ENCODE measurements at regions not wholly inside any gene's neighbourhood (a gene's known extent, or its start where the extent isn't known, plus 50 kb on each side); places are given as distances from the start of the nearest gene placed in this dataset.

DNA sequence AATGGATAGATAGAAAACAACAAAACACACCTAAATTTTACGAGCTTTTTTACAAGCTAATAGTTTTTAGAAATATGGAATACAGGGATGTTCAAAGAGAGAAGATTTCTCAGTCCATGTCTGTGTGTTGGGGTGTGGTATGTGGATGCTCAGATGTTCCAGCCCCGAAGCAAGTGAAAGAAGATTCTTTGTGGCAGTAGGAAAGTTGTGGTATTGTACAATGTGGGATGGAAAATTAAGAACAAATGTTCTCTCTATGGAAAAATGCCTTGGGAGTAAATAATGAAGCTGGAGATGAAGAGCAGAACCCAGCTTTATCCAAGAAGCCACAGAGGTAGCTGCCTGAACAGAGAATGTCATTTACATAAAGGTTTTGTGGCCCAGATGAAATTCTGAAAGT, 150.3 kb upstream of the PRKD1 start:
- DNase-seq, result no peak

DNA sequence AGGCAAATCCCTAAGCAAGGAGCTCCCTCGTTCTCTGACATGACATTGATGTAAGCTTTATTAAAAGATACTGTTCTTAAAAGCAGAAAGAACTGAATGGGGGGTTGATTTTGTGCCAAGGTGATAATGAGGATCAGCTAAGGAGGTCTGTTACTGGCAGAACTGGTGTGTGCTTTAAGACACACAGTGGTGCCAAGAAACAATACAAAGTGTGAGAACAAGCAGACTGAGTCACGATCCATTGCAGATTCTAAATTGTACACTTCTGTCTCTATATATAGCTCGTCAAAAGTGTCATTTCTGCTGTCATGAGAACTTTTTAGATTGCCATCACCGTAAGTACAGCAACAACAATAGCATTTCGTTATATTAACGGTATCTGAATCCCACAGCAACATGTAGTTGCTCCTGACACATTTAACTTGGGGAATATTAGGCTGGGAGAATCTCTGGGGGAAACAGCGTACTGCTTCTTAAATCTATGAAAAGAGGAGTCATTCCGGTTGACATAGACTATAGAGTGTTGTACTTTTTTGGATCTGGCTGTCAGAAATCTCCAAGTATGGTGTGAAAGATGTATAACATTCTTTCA, 151.3 kb upstream of the PRKD1 start:
- no peak for DNase-seq

DNA sequence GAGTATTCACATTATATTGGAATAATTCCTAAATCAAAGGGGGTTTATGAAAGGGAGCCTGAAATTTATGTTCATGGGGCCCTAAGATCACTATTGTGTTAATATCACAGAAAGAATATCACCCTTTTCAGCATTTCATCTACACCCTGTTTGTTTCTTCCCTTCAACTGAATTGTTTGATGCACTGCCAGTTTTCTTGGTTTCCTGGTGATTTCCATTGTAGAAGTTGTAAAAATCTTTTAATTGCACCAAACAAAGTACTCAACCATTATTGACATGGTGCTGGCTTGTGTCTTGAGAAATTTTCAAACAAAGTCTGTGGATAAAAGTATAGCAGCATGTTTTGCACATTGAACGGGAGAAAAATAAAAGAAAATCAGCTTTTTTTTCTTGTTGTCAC, 154.8 kb upstream of the PRKD1 start:
- DNase-seq, result no peak

DNA sequence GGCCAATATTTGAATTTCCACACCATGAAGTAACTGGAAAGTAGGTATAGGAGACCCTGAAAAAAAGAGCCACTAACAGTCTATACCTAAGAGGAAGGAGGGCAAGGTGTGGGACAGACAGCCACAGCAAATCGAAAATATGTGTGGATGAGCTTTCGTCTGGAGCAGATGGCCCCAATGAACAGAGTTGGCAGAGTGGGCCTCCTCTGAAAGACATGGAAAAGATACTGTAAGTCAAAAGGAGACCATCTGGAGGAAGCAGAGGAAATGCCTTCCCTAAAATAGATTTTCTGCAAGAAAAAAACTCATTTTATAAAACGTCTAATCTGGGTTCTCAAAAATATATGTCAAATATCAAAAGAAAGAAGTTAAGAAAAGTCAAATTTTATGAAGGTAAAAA, 157.2 kb upstream of the PRKD1 start:
- no peak for DNase-seq

DNA sequence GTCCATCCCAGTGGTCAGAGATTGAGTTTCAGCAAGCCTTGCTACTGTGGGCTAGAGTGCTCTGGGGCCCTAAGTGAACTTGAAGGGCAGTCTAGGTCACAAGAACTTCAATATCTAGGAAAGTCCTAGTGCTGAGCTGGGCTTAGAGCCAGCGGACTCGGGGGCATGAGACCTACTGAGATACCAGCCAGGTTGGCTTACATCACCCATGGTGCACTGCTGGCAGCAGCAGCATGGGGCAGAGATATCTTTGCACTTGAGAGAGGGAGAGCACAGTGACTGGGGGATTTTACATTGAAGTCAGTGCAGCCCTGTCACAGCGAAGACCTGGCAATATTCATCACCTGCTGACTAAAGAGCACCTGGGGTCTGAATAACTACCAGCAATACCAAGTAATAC, 158.3 kb upstream of the PRKD1 start:
- DNase-seq, result no peak

DNA sequence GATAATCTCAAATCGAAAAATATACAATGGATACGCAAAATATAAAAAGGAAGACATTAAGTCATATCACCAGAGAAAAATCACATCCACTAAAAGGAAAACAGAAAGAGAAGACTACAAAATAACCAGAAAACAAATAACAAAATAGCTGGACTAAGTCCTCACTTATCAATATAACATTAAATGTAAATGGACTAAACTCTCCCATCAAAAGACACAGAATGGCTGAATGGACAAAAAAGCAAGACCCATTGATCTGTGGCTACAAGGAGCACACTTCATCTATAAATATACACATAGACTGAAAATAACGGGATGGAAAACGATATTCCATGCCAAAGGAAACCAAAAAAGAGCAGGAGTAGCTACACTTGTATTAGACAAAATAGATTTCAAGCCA, 161.0 kb upstream of the PRKD1 start:
- DNase-seq, result no peak

DNA sequence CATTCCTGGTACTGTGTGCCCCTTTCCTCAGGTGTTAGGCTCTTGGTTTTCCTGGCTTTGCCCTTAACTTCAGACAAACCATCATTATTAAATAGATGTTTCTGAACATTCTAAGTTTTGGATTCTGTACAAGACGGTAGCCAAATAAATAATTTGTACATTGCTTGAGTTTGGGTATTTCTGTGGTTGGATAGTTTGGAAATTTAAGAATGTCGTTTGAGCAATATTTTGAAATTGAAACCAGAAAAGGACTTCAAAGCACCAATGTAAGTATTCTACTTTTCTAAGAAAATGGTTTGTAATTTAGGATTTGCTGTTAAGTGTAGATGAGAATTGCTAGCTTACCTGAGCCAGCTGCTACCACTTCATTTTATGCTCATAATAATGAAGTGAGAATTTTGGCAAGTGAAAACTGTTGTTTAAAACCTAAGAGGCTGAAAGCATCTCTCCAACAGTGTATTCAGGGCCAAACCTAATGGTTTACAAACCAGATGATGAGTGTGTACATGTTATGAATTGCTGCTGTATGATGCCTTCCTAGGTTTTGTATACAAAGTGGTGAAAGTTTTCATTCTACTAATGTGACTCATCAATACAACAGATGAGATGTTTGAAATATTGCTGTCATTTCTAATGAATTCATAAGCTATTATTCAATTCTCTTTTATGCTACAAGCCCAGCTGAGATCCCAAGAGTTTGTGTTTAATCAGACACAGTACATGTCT, 181.5 kb upstream of the PRKD1 start:
- no peak for DNase-seq

DNA sequence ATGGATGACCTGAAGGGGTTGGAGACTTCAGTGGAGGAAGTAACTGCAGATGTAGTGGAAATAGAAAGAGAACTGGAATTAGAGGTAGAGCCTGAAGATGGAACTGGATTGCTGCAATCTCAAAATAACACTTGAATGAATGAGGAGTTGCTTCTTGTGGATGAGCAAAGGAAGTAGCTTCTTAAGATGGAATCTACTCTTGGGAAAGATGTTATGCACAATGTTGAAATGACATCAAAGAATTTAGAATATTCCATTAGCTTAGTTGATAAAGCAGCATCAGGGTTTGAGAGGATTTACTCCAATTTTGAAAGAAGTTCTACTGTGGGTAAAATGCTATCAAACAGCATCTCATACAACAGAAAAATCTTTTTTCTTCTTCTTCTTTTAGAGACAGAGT, 186.4 kb upstream of the PRKD1 start:
- DNase-seq, result no peak

DNA sequence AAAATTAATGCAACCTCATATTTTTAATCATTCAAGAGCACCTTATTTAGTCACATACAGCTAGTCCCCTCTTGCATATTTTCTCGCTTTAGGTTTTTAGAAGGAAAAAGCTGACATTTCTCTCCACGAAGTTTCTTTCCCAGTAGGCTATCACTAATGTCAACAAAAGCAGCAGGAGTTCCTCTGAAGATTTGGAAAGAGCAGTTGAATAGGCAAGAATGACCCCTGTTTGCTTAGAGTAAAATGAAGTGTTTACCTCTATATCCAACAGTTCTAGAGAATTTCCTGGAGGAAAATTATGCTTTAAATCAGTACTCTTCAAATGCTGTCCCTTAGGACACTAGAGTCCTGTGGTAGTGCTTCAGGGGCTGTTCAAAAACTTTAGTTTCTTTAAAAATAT, 188.1 kb upstream of the PRKD1 start:
- no peak for DNase-seq

DNA sequence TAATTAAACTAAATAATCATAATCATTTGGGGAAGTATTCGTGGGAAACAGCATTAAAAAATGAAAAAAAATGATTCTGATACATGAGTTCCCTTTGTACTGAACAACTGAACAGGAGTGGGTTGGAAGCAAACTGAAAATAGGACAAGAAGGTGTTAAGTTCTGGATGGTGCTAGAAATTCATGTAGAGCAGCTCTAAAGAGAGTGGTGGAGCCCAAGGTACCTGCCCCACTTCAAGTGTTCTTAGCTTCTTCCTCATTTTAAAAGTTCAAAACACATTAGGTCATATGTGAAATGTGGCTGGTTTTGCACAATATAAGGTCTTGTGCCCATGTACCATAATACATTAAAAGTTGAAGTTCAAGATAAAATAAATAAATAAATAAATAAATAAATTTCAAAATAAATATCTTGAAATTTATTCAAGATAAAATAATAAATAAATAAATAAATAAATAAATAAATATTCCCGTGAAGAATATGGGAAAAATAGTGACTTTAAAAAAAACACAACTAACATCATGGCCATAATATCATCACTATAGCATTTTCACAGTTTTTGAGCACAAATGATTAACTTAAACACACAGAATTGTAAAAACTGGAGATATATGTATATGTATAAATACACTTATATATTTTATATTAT, 191.5 kb upstream of the PRKD1 start:
- DNase-seq, result no peak

DNA sequence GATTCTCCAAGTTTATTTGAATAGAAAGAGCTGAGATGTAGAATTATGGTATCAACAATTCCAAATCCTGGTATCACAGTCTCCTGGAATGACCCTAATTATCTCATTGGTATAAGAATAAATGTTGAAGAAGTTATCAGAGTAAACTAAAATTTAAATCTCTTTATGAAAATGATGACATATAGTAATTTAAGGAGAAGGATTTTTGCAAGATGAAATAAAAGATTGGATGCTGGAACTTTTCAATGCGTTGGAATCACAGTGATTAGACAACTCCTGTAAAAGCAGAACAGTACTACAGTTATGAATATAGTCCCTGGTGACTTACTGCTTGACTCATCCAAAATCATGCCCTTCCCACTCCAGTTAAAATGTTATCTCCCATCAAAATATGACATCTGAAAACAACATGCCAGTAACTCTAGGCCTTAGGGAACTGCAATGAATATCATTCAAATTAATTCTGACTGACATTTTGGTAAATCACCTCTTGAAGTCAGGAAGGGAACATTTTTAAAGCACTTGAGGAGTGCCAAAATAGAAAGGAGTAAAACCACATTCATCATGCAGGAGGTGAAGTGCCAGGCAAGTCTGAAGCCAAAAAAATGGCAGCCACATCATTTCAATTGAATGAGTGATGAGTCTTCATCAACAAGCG, 197.8 kb upstream of the PRKD1 start:
- no peak for DNase-seq

DNA sequence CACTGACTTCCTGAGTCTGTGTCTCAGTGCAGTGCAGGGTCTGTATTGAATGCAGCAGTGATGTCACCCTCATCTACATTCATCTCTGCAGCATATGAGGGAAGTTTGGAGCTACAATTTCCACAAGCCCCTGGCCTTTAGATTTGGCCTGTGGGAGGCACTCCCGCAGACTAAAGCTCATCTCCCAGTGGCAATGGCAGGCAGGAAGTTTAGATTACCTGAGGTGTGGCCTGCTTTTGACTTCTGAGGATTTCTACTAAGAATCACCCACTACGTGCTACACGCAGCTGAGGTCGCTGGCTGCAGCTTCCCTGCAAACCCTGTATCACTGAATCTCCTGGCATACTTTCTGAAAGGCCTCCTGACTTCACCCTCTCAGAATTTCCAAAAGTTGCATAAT, 202.2 kb upstream of the PRKD1 start:
- DNase-seq, result no peak

DNA sequence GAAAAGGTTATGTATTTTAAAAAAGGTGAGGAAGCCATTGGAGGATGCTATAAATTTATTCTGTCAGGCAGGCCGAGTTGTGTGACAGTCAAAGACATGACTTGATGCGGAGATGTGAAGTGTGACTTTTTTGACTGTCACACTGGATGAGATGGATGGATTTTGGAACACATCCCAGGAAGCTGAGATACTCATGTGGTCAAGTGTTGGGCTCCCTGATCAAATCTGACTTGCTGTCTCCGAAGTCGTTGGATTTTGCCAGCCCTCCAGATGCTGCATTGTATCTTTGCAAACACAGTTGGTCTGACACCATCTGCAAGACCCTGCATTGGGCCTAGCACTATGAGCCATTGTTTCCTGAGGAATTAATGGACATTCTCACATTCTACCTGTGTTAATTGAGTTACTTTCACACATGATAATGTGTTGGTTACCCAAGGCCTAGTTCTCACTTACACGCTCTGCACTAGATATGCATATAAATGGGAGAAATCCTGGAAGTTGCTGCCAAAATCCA, 204.0 kb upstream of the PRKD1 start:
- no peak for DNase-seq

DNA sequence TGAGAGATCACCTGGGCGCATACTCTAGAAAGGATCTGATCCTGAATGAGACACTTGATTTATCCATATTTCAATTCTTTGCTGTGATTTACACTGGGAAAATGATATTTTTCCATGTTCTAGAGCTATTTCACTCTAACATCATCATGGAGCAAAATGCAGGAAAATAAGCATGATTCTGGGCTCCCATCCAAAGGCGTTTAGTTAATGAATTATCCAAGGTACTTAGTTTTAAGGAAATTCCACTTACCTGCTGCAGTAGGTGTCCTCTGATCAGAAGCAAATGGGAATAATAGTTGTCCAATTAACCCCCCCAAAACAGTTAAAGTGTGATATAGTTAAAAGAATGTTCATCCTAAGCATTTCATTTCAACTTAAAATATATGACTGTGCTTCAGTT, 204.5 kb upstream of the PRKD1 start:
- DNase-seq, result no peak

DNA sequence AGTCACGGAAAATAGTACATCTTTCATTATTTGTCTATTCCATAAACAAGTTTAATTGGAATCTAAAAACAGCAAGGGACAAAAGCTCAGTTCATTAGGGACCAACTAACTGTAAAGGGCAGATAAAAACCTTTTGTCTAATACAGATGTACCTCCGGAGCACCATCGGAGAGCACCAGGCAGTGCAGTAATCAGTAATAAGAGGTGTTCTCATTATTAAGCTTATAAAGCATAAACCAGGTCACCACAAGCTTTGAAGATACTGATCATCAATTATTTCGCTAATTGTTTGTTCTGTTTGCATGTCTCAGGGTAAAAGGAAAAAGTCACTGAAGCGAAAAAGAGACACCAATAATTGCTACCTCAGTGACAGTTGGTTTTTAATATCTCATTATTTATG, 207.3 kb upstream of the PRKD1 start:
- DNase-seq, result no peak

DNA sequence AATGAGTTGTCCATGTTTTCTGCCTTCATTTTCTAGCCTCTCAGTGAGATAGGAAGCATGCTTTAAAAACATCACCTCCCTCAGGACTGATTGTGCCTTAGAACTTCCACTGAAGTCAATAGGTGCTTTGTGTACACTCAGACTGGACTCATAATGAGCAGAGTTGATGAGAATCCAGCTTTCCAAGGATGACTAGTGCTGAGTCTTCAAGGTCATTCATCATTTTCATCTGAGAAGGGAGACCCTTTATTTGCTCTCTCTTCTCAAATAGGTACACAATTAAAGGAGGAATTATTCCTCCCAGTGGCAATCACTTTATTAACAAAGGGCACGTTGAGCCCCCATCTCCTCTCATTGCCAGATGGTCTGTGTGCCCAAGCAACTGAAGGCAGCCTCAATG, 210.9 kb upstream of the PRKD1 start:
- DNase-seq, result no peak

DNA sequence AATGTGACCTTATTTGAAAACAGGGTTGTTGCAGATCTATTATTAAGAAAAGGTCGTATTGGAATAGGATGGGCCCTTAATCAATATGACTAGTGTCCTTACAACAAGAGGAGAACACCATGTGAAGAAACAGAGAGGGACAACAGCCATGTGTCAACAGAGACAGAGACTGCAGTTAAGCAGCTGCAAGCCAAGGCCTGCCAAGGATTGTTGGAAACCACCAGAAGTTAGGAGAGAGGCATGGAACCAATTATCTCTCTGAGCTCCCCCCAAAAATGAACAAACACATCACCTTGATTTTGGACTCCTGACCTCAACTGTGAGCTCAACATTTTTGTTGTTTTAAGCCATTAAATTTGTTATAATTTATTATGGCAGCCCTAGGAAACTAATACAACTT, 214.6 kb upstream of the PRKD1 start:
- DNase-seq, result no peak

DNA sequence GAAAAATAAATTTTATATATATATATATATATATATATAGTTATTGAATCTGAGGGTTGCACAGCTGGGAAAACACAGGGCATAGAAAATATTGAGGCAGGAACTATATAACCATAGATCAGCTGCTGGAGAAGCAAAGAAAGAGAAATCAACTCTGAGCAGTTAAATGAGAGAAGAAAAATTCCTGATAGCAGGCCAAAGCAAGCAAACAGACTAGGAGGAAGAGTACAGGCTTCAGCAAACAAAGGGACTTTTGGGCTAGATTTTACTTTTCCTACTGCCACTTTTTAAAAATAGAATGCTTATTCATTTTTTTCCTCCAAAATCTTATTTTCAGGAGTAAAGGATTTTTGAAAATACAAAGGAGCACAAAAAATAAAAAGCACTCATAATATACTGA, 216.0 kb upstream of the PRKD1 start:
- no peak for DNase-seq

DNA sequence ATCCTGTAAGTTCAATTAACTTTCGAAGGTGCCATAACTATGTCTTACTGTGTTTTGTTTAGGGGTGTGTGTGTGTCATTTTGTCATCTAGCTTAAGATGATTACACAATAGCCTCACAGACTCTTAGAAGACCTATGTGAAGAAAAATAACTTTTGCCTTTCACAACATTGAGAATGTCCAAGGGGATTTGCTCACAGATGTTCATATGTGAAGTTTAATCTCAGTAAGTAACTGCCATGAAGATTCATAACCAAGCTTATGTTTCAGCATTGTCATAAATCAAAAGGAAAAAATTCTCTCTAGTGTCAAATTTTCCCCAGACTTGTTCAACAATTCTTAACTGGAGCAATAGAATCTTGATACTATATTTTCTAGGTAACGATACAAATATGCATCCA, 226.1 kb upstream of the PRKD1 start:
- no peak for DNase-seq

DNA sequence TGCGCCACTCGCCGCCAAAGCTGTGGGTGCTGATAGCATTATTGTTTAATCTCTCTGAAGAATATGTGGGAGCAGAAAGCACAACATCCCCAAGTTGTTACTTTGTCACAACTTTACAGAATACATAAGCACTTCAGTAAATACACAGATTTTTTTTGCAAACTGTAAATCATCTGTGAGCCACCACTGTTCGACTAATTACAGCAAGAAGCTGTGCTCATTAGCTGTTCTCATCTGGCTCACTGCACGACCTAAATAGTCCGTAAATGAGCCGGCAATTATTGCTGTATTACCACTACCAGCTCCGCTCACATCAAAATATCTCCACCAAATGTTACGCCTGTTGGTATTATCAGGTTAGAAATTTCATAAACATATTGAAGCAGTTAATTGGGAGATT, 228.9 kb upstream of the PRKD1 start:
- no peak for DNase-seq

DNA sequence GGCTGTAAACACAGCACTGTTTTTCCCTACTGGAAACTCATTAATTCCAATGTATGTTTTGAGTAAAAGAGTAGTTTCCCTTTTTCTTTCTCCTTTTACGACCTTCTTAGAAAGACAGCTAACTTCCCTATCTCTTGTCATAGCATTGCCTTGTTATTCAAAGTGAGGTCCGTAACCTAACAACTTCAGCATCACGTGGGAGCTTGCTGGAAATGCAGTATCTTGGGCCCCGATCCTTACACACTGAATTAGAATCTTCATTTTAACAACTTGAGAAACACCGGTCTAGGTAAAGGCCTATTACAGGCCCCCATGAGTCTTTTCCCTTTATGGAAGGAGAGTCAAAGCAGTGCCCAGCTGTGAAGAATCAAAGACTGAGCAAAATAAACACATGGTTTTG, 230.7 kb upstream of the PRKD1 start:
- DNase-seq, result no peak

DNA sequence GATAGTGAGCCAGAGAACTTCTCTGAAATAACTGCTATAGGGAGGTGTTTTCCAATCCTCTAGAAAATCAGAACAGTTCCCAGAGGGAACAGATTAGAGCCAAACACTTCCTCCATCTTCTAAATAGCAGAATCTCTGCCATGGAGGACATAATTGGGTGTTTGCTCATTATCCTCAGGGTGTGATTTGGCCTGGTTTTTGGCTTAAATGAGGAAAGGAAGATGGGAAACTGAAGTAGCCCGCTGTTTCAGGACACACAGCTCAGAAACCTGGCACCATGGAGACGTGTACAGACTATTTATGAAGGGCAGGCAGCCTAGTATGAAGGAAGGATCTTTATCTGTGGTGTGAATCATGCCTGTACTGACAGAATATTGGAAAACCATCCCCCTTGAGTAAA, 231.7 kb upstream of the PRKD1 start:
- no peak for DNase-seq

DNA sequence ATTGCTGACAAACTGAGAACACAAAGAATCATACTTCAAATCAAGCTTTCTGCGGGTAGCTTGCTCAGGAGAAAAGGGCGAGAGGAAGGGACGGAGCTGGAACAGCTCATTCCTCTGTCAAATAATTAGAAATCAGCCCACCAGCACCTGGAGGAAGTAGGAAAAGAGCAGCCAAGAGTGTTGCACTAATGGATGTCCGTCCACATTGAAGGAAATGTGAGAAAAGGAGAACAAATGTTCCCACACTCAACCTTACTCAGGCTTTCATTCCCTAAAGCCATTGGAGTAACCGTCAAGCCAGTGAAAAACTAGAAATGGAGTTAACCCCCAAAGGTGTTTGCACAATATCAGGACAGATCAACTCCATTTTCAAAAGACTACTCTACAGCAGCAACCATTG, 233.0 kb upstream of the PRKD1 start:
- DNase-seq, result no peak

DNA sequence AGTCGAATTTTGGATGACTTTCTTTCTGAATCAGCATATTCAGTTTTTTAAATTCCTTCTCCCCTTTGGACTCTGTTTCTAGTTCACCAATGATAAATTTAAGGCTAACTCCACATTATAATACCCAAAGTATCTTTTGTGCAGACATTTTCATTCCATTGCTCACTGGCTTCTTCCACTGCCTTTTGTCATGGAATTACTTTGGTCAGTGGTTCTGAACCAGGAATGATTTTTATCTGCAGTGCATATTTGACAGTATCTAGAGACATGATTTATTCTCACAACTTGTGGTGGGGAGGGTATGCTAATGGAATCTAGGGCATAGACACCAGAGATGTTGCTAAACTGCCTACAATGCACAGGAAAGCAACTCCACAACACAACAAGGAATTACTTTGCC, 234.4 kb upstream of the PRKD1 start:
- DNase-seq, result no peak

All from T-helper 9 cell (primary cell).